Omental fat pad (tissue), 3 donors: ENCODE measurements at regions not wholly inside any gene's neighbourhood (a gene's known extent, or its start where the extent isn't known, plus 50 kb on each side); places are given as distances from the start of the nearest gene placed in this dataset.

Experiments
- ATAC-seq: fragments of 150-250 bp; one replicate; pipeline ENCODE4 v1.9.1; 2016; ENCODE audit warnings: mild to moderate bottlenecking, moderate library complexity; ENCODE audit not compliant: low FRiP score
- DNase-seq: peaks from one replicate; pipeline ENCODE4 v3.0.0-alpha.2; 2019; ENCODE audit warnings: low spot score
- CTCF ChIP-seq, 3 donors: fragments of 450-650 bp; IDR thresholded peaks; one replicate each; pipeline ENCODE4 v1.5.1; 2016 to 2017; ENCODE audit warnings: antibody characterized with exemption in 3 of 3, mild to moderate bottlenecking in 3 of 3, moderate library complexity in 2 of 3

- DNase-seq (no peak), ATAC-seq (no peak)
- TF ChIP-seq CTCF (IDR thresholded peaks at IDR 0.05) = no peak
Observed at GRCh38 chr13:76635232-76636230, 250.7 kb downstream of the KCTD12 start.

DNA sequence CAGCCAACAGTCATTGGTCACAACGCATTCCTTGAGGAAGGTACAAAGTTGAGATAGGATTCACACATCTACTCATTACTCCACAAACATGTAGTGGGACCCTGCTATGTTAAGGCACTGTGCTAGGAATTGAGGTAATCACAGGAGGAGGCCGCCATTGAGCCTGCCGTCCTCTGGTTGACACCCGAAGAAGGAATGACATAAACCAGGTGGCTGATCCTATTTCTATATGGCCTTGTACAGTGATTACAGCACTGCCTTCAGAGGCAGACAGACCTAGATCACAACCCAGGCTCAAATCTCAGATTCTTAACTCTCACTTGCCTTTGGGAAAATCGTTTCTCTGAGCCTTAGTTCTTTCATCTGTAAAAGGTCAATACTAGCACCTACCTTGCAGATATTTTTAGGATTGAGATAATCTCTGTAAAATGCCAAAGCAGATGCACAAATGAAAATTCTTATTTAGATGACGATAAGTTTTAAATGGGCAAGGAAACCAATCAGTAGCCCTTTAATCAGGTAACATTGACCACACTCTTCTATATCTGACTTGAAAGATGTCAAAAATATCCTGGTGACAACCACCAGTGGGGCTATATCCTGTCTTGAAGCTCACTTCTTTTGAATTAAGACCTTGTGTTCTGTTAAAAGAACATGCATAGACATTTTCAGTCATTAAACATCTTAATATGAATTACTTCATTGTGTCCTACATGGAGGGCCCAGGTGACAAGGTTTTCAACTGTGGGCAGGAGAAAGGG lies 251.6 kb downstream of the KCTD12 start:
- ATAC-seq (no peak), DNase-seq (no peak)
- no peak for TF ChIP-seq CTCF (IDR thresholded peaks at IDR 0.05)

GRCh38 chr13:76632401-76633044 lies 253.7 kb downstream of the KCTD12 start:
- ATAC-seq (no peak), DNase-seq (no peak)
- no peak for TF ChIP-seq CTCF (IDR thresholded peaks at IDR 0.05)

- no peak for TF ChIP-seq CTCF (IDR thresholded peaks at IDR 0.05)
- DNase-seq = no peak
- ATAC-seq = no peak
Observed at GRCh38 chr13:76630629-76631230, 255.5 kb downstream of the KCTD12 start.

DNA sequence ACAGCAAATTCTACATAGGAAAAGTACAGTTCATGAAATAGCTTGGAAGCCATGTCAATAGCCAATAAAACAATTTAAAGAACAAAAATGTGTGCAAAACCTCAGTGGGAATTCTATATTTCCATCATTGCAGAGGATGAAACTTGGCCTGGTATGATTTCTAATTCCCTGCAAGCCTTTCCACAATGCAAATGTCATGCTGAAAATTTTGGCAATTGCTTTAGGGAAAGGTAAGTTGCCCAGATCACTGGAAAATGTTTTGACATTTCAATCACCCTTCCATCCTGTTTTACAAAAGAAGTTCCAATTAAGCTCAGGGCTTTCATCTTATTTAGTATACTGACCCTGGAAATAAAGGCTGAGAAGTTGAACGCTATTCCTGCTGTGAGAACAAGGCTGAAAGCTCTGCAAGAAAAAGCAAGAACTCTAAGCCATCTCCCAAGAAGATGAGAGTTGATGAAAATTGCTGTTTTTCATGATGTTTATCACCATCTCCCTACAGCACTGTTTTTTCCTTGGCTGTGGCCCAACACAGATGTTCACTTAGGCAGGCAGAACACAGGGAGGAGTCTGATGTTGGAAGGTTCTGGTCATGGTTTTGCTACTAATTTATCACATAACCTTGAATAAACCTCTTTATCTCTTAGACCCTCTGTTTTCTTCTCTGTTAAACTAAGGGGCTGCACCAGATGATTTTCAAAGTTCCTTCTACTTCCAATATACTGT lies 263.7 kb downstream of the KCTD12 start:
- TF ChIP-seq CTCF (IDR thresholded peaks at IDR 0.05) = no peak
- ATAC-seq = no peak

GRCh38 chr13:76621705-76622104 lies 264.5 kb downstream of the KCTD12 start:
- ATAC-seq (no peak), DNase-seq (no peak)
- TF ChIP-seq CTCF (IDR thresholded peaks at IDR 0.05) = no peak

More for the DNA sequence above, 263.7 kb downstream of the KCTD12 start:
- DNase-seq = no peak
